SK-N-SH (cell line): ENCODE measurements at regions not wholly inside any gene's neighbourhood (a gene's known extent, or its start where the extent isn't known, plus 50 kb on each side); places are given as distances from the start of the nearest gene placed in this dataset.

Source experiments
- CTCF ChIP-seq: fragments of 200-600 bp; sonication (generic); IDR thresholded peaks from 2 replicates; pipeline ENCODE4 v1.6.1; 2017; ENCODE audit warnings: antibody characterized with exemption, mild to moderate bottlenecking, moderate library complexity
- ELF1 ChIP-seq: IDR thresholded peaks from 2 replicates; pipeline ENCODE4 v1.4.0; 2012
- EZH2phosphoT487 ChIP-seq: fragments of 200-600 bp; sonication (generic); IDR thresholded peaks from 2 replicates; pipeline ENCODE4 v1.6.1; 2017; ENCODE audit warnings: low read depth, mixed run types, mild to moderate bottlenecking, antibody characterized with exemption, moderate library complexity, borderline replicate concordance
- FOXJ3 ChIP-seq: sonication (generic); formaldehyde crosslinking; IDR thresholded peaks from 2 replicates; pipeline ENCODE4 v1.5.1; 2020; ENCODE audit warnings: mild to moderate bottlenecking, missing genetic modification reagents
- MAX ChIP-seq: IDR thresholded peaks from 2 replicates; pipeline ENCODE4 v1.4.0; 2012; ENCODE audit warnings: low read depth
- MXI1 ChIP-seq: IDR thresholded peaks from 2 replicates; pipeline ENCODE4 v1.6.1; 2012; ENCODE audit warnings: mild to moderate bottlenecking, low read depth, low read length, improper control_type of control experiment
- NFIC ChIP-seq: IDR thresholded peaks from 2 replicates; pipeline ENCODE4 v1.4.0; 2012; ENCODE audit warnings: borderline replicate concordance
- POLR2AphosphoS5 ChIP-seq: IDR thresholded peaks from 2 replicates; pipeline ENCODE4 v1.6.1; 2012; ENCODE audit warnings: low read depth, low read length
- RAD21 ChIP-seq: IDR thresholded peaks from 2 replicates; pipeline ENCODE4 v1.6.1; 2012; ENCODE audit warnings: mild to moderate bottlenecking, low read length
- RXRA ChIP-seq: IDR thresholded peaks from 2 replicates; pipeline ENCODE4 v1.4.0; 2012; ENCODE audit warnings: low read depth, mild to moderate bottlenecking, borderline replicate concordance
- TAF1 ChIP-seq: IDR thresholded peaks from 2 replicates; pipeline ENCODE4 v1.6.1; 2012; ENCODE audit warnings: low read depth, mild to moderate bottlenecking, low read length, moderate library complexity, borderline replicate concordance
- TCF12 ChIP-seq: IDR thresholded peaks from 2 replicates; pipeline ENCODE4 v1.4.0; 2012

- TF ChIP-seq NFIC (no peak), CTCF (no peak), FOXJ3 (CRISPR knock-in tag) (no peak), EZH2phosphoT487 (no peak), ELF1 (no peak), MAX (no peak), RXRA (no peak), TCF12 (no peak), RAD21 (no peak), POLR2AphosphoS5 (no peak), TAF1 (no peak), MXI1 (no peak)
Measured at GRCh38 chr11:43150697-43151096, 161.1 kb upstream of the API5 start.
